ENCODE measurements at regions not wholly inside any gene's neighbourhood (a gene's known extent, or its start where the extent isn't known, plus 50 kb on each side); places are given as distances from the start of the nearest gene placed in this dataset.

- TF ChIP-seq CTCF (IDR thresholded peaks at IDR 0.05) (no peak), POLR2A (IDR thresholded peaks at IDR 0.05) (no peak)
These were observed 163.5 kb upstream of the IVNS1ABP start for GRCh38 chr1:185480545-185480944.
